Muscle of back (tissue), 3 donors: ENCODE measurements at regions not wholly inside any gene's neighbourhood (a gene's known extent, or its start where the extent isn't known, plus 50 kb on each side); places are given as distances from the start of the nearest gene placed in this dataset.
A peak's percentile ranks its signal among the peaks of the same experiment; 100 is the strongest.

Source experiments
- DNase-seq, 3 donors: peaks; one replicate each; pipeline versions ENCODE4 v3.0.0 to v3.0.0-alpha.2; 2013

GRCh38 chr17:69605571-69605970, 191.1 kb downstream of the MAP2K6 start:
- no peak for DNase-seq

- DNase-seq, result no peak
Measured at GRCh38 chr17:69606142-69606800, 191.8 kb downstream of the MAP2K6 start.

GRCh38 chr17:69607162-69607834, 192.8 kb downstream of the MAP2K6 start:
- peak; percentile 69 to 88 (median 78) for DNase-seq

GRCh38 chr17:69608141-69608540, 193.6 kb downstream of the MAP2K6 start:
- no peak for DNase-seq

- peak; percentile 21 to 86 (median 38) for DNase-seq
Measured at GRCh38 chr17:69608808-69609472, 194.4 kb downstream of the MAP2K6 start.

GRCh38 chr17:69609473-69610305, 195.2 kb downstream of the MAP2K6 start:
- peak in 2 of 3 donors; percentile 6 to 26 for DNase-seq

GRCh38 chr17:69620363-69620762, 205.9 kb downstream of the MAP2K6 start:
- DNase-seq, result no peak

GRCh38 chr17:69625474-69625873, 211.0 kb downstream of the MAP2K6 start:
- no peak for DNase-seq

- peak; percentile 60 to 84 (median 70) for DNase-seq
Measured at GRCh38 chr17:69630056-69630635, 215.6 kb downstream of the MAP2K6 start.

- DNase-seq, result no peak
Measured at GRCh38 chr17:69634844-69635243, 220.3 kb downstream of the MAP2K6 start.

GRCh38 chr17:69637446-69638156, 223.1 kb downstream of the MAP2K6 start:
- DNase-seq, result peak; percentile 16 to 62 (median 16)

- DNase-seq, result no peak
Measured at GRCh38 chr17:69639096-69639495, 224.6 kb downstream of the MAP2K6 start.

GRCh38 chr17:69640073-69640472, 225.6 kb downstream of the MAP2K6 start:
- DNase-seq, result no peak

- DNase-seq, result no peak
Measured at GRCh38 chr17:69643686-69644085, 229.2 kb downstream of the MAP2K6 start.

- no peak for DNase-seq
Measured at GRCh38 chr17:69646729-69647128, 232.2 kb downstream of the MAP2K6 start.

GRCh38 chr17:69650881-69651280, 236.4 kb downstream of the MAP2K6 start:
- no peak for DNase-seq

GRCh38 chr17:69651921-69652320, 237.4 kb downstream of the MAP2K6 start:
- DNase-seq, result no peak

- peak; percentile 22 to 73 (median 52) for DNase-seq
Measured at GRCh38 chr17:69654981-69655855, 240.7 kb downstream of the MAP2K6 start.

- no peak for DNase-seq
Measured at GRCh38 chr17:69655902-69656301, 241.4 kb downstream of the MAP2K6 start.
